ENCODE measurements at regions not wholly inside any gene's neighbourhood (a gene's known extent, or its start where the extent isn't known, plus 50 kb on each side); places are given as distances from the start of the nearest gene placed in this dataset.

DNA sequence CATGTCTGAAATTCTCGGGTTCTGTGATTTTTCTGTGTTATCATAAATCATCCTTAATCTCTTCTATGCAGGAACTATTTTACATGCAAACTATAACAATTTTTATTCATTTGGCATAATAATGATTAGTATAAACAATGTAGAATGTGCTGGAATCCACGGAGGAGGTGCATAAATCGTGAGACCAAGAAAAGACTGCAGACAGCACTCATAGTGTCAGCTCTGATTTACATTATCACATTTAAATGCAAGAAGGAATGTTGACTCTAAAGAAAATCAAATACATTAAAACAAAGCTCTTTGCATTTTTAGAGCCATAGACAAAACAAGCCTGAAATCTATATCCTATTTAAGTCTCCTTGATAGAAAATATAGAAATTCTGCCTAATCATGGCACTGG is 501.7 kb upstream of the STXBP6 start:
- intact Hi-C loops (cut with micrococcal nuclease): no loop called here

GRCh38 chr14:25546826-25547225 is 496.9 kb upstream of the STXBP6 start:
- intact Hi-C loops (cut with micrococcal nuclease): no loop called here

- intact Hi-C loops (cut with micrococcal nuclease): no loop called here
These were observed 488.0 kb upstream of the STXBP6 start for GRCh38 chr14:25537846-25538455.

DNA sequence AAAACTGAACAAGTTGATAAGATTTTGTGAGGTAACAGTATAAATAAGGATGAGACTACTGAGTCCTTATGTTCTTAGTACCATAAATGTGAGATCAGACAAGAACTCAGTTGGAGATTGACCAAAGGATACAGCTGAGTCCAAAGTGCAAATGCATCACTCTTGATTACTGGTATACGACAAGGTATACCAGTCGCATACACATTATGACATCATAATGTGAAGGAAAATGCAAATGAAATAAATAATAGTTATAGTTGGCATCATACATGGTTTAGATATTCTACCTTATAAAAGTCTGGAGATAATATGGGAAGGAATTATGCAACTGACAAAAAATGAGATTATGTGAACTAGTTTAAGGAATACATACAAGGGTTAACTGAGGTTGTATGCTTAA is 476.3 kb upstream of the STXBP6 start:
- intact Hi-C loops (cut with micrococcal nuclease): no loop called here

DNA sequence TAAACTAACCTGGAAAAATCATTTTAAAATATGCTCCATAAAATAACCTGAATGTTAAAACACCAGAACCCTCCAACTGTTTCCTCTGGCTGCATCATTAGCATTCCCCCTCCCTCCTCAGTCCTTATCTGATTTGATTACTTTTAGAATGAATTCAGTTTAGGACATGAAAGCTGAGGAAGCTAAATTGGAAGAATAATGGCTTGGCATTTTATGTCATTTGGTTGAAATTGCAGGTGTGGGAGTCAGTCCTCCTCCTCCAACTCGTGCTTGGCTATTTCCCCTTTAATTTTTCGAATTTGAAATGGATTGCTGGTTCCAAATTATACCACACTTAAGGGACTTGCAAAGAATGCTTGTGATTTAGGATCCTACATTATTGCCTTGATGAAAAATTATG is 473.0 kb upstream of the STXBP6 start:
- intact Hi-C loops (cut with micrococcal nuclease): no loop called here

- intact Hi-C loops (cut with micrococcal nuclease): no loop called here
These were observed 472.2 kb upstream of the STXBP6 start for GRCh38 chr14:25522116-25522515.

DNA sequence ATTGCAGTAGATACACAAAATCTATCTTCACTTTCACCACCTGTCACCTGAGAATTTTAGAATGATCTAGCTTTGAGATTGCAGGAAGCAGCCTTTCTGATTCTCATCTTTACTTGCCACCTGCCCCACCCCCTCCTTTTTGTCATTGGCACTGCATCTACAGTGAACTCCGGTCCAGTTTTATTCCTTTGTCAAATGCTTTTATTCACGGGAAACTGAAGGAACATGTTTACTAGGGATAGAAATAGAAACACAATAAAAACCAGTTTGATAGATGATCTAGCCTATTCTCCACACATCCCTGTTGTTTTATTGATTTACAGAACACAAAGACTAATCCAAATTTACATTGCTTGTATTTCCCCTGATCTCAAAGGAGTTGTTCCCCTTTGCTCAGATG is 471.7 kb upstream of the STXBP6 start:
- intact Hi-C loops (cut with micrococcal nuclease): no loop called here

GRCh38 chr14:25520821-25521220 is 470.9 kb upstream of the STXBP6 start:
- intact Hi-C loops (cut with micrococcal nuclease): no loop called here

- intact Hi-C loops (cut with micrococcal nuclease): no loop called here
These were observed 468.4 kb upstream of the STXBP6 start for GRCh38 chr14:25518364-25518763.

- intact Hi-C loops (cut with micrococcal nuclease): no loop called here
These were observed 466.9 kb upstream of the STXBP6 start for GRCh38 chr14:25516838-25517237.

GRCh38 chr14:25508845-25509244 is 458.9 kb upstream of the STXBP6 start:
- intact Hi-C loops (cut with micrococcal nuclease): no loop called here

- intact Hi-C loops (cut with micrococcal nuclease): no loop called here
These were observed 451.8 kb upstream of the STXBP6 start for GRCh38 chr14:25501749-25502148.

DNA sequence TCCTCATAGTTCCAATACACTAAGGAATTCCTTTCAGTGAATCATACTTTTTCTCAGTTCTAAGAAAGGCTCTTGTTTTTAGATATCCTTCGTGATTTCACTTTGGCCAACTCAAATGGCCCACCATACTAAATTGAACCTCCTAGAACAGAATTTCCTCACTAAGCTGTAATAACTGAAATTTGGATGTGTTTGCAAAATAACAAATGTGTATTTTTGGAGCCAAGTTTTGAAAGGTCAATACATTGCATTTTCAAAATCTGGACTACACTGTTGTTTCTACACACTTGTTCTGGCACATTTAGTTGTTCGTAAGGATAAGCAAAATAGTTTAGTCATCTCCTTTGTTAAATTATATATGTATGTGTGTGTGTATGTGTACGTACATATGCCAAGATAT is 439.0 kb upstream of the STXBP6 start:
- intact Hi-C loops (cut with micrococcal nuclease): no loop called here

- intact Hi-C loops (cut with micrococcal nuclease): no loop called here
These were observed 435.4 kb upstream of the STXBP6 start for GRCh38 chr14:25485381-25485780.

GRCh38 chr14:25484906-25485305 is 435.0 kb upstream of the STXBP6 start:
- intact Hi-C loops (cut with micrococcal nuclease): no loop called here

DNA sequence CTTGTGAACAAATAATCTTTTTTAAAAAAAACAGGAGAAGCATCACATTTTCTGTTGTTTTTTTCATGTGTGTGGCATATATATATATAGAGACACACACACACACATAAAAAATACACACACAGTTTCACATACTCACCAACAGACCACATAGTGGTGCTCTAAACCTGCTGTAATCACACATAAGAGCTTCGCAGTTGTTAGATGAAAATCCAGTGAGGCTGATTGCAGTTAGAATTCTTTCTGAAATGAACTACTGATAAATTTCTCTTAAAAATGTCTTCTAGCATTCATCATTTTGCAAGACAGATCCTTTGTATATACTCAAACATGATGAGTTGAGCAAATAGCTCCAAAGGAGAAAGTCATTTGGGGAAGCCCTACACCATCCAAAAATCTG is 434.3 kb upstream of the STXBP6 start:
- intact Hi-C loops (cut with micrococcal nuclease): no loop called here

DNA sequence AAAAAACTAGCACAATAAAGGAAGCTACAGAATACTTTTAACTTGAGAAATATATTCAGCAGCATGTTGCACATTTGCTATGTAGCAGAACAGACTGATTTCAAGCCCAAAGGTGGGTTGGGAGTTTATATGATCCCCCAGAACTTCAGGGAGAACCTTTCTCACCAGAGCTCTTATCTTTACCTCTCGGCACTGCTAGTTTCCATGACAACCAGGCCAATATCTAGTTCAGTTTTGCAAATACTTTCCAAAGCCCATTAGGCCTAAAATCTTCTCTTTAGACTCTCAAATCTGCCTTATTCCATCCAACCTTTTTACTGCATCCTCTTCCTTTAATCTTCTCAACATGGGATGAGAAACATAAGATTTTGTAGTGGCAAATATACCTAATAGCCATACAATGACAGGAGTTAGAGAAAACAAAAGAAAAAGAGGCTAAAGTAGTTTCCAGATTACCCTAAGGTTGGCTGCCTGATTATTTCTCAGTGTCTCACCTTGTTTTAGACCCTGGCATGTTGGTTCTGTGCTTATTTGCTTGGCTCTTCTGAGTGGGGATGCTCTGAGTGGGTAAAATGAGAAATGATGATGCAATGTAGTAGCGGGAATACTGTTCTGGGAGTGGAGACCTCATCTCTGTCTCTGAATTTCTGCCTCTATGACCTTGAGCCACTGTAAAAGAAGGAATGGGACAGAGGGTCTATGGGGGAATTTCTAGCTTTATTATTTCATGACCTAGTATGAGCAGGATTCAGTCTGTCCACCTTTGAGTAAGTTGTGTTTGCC is 427.6 kb upstream of the STXBP6 start:
- intact Hi-C loops (cut with micrococcal nuclease): no loop called here

DNA sequence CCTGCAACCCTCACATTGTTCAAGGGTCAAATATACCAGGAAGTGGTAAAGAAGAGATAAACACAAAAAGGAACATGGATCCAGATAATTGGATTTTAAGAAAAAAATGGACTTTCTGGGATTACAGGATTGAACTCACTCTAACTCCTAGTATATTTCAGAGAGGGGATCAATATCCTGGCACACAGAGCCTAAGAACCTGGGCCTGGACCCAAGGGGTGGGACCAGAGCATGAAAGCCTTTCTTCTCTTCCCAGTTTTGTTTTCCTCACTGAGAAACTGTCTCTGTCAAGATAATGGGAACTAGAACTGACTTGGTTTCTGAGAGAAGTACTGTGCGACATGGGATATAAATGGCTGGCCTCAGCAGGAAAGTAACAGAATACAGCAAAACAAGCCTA is 422.8 kb upstream of the STXBP6 start:
- intact Hi-C loops (cut with micrococcal nuclease): no loop called here

DNA sequence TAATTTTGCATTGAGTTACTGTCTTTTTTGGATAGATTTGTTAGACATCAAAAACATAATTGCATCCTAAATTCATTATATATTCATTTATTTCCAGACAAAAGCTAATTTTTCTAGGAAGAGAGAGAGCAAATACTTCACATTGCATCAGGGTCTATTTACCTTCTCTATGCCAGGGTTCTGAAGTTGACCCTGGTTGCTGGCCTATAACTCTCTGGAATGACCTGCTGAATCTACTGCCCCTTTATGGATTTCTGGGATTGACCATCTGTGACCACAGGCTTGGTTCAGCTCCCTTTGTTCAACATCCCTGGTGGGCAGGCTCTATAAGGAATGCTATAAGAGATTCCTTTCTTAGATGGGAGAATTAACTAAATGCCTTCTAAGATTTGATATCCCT is 414.8 kb upstream of the STXBP6 start:
- intact Hi-C loops (cut with micrococcal nuclease): no loop called here

GRCh38 chr14:25464078-25464477 is 414.1 kb upstream of the STXBP6 start:
- intact Hi-C loops (cut with micrococcal nuclease): no loop called here

GRCh38 chr14:25463480-25463879 is 413.5 kb upstream of the STXBP6 start:
- intact Hi-C loops (cut with micrococcal nuclease): no loop called here

GRCh38 chr14:25461780-25462179 is 411.8 kb upstream of the STXBP6 start:
- intact Hi-C loops (cut with micrococcal nuclease): no loop called here

DNA sequence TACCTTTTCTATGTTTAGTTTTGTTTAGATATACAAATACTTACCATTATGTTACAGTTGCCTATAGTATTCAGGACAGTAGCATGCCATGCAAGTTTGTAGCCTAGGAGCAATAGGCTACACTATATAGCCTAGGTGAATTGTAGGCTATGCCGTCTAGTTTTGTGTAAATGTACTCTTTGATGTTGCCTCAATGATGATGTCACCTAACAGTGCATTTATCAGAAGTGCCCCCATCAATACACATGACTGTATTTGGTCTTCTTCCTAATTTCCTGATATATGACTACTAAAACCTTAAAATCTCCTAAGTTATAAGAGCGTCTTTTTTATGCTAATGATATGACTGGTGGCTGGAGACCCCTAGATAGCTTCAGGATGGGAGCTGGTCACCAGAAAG is 394.4 kb upstream of the STXBP6 start:
- intact Hi-C loops (cut with micrococcal nuclease): no loop called here

Data from T-helper 2 cell treated with Interferon-gamma antibody and Interleukin-4, amounts not matched to agents 100 ng/mL and 5 ng/mL, for 36 hours (primary cell).